CD4-positive, alpha-beta T cell treated with Interleukin-4 for 1 hour (primary cell): ENCODE measurements at regions not wholly inside any gene's neighbourhood (a gene's known extent, or its start where the extent isn't known, plus 50 kb on each side); places are given as distances from the start of the nearest gene placed in this dataset.
A peak's percentile ranks its signal among the peaks of the same experiment; 100 is the strongest.

Experiments used
- DNase-seq, 2 donors: peaks; one replicate each; pipeline ENCODE4 v3.0.0-alpha.2; 2020 to 2022

- DNase-seq = peak in 1 of 2 donors; percentile 1
Measured at GRCh38 chr11:108994887-108995286, 330.0 kb downstream of the DDX10 start.

- no peak for DNase-seq
Measured at GRCh38 chr11:108997826-108998225, 333.0 kb downstream of the DDX10 start.

GRCh38 chr11:109000531-109000930 is 335.7 kb downstream of the DDX10 start:
- no peak for DNase-seq

- no peak for DNase-seq
Measured at GRCh38 chr11:109001585-109001984, 336.7 kb downstream of the DDX10 start.

- no peak for DNase-seq
Measured at GRCh38 chr11:109012991-109013390, 348.1 kb downstream of the DDX10 start.

GRCh38 chr11:109015283-109015682 is 350.4 kb downstream of the DDX10 start:
- no peak for DNase-seq

GRCh38 chr11:109016724-109017123 is 351.9 kb downstream of the DDX10 start:
- DNase-seq = no peak

- no peak for DNase-seq
Measured at GRCh38 chr11:109017489-109017888, 352.6 kb downstream of the DDX10 start.

- DNase-seq = no peak
Measured at GRCh38 chr11:109018639-109019038, 353.8 kb downstream of the DDX10 start.

GRCh38 chr11:109019342-109019936 is 354.6 kb downstream of the DDX10 start:
- DNase-seq = no peak

GRCh38 chr11:109023036-109023435 is 358.2 kb downstream of the DDX10 start:
- DNase-seq = peak in 1 of 2 donors; percentile 3

- no peak for DNase-seq
Measured at GRCh38 chr11:109026891-109027489, 362.1 kb downstream of the DDX10 start.

GRCh38 chr11:109027851-109028250 is 363.0 kb downstream of the DDX10 start:
- DNase-seq = no peak

GRCh38 chr11:109029927-109030326 is 365.1 kb downstream of the DDX10 start:
- no peak for DNase-seq

GRCh38 chr11:109033627-109034338 is 368.9 kb downstream of the DDX10 start:
- no peak for DNase-seq

GRCh38 chr11:109034339-109034696 is 369.4 kb downstream of the DDX10 start:
- DNase-seq = no peak

GRCh38 chr11:109035284-109035683 is 370.4 kb downstream of the DDX10 start:
- DNase-seq = no peak

- DNase-seq = no peak
Measured at GRCh38 chr11:109036011-109036410, 371.1 kb downstream of the DDX10 start.

GRCh38 chr11:109037856-109038780 is 373.2 kb downstream of the DDX10 start:
- no peak for DNase-seq

- DNase-seq = no peak
Measured at GRCh38 chr11:109039611-109040010, 374.7 kb downstream of the DDX10 start.

GRCh38 chr11:109040303-109040702 is 375.4 kb downstream of the DDX10 start:
- no peak for DNase-seq

GRCh38 chr11:109041876-109042275 is 377.0 kb downstream of the DDX10 start:
- no peak for DNase-seq

- DNase-seq = no peak
Measured at GRCh38 chr11:109043315-109043714, 378.4 kb downstream of the DDX10 start.
